ENCODE measurements at regions not wholly inside any gene's neighbourhood (a gene's known extent, or its start where the extent isn't known, plus 50 kb on each side); places are given as distances from the start of the nearest gene placed in this dataset.

- no CpG with 5 or more reads among the region's 9 CpGs for WGBS (ENCODE audit: extremely low coverage, insufficient coverage, insufficient read length)
- no peaks in the 10 kb centered on the region for H3K79me1 ChIP-seq (ENCODE audit: low read length)
Measured at GRCh38 chr10:121292321-121292720, 305.9 kb downstream of the FGFR2 start.

DNA sequence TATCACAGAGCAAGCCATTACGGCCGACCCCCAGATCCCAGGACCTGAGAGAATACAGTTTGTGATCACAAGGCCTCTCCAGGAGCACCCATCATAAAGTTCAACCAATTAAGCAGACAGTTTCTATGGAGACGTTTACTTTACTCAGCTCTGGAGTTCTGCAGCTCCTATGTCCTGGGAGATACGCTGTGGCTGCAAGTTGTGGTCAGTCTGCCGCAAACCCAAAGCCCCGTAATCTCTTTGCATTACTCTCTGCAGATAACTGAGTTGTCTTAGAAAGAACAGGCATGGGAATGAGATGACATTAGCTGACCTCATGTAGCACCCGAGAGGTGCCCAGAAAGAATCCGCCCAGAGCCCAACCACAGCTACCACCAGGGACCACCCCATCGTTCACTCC is 305.1 kb downstream of the FGFR2 start:
- no CpG with 5 or more reads among the region's 9 CpGs for WGBS (ENCODE audit: extremely low coverage, insufficient coverage, insufficient read length)

More at GRCh38 chr10:121292321-121292720, 305.9 kb downstream of the FGFR2 start:
- H3K27ac ChIP-seq (ENCODE audit: low read depth, low read length): no peak overlapping the region
- no peak overlapping the region for H4K91ac ChIP-seq (ENCODE audit: low read depth, low read length)
- peaks cover 4% of the 10 kb centered on the region for H3K9me3 ChIP-seq (ENCODE audit: insufficient read depth, low read depth, low read length)
- H2BK120ac ChIP-seq (ENCODE audit: insufficient read depth, low read length, poor library complexity): no peak overlapping the region
- H4K12ac ChIP-seq (ENCODE audit: low read depth, low read length): no peak overlapping the region
- H3K4me3 ChIP-seq (ENCODE audit: low read depth, low read length): no peak overlapping the region
- no peak overlapping the region for H2AK5ac ChIP-seq (ENCODE audit: low read length)
- no peak overlapping the region for H3K4me2 ChIP-seq (ENCODE audit: low read length)
- H2BK5ac ChIP-seq (ENCODE audit: low read depth, low read length, poor library complexity): no peak overlapping the region
- H2AFZ ChIP-seq (ENCODE audit: insufficient read depth, low read length, poor library complexity): no peak overlapping the region
- no peak overlapping the region for H3K18ac ChIP-seq (ENCODE audit: low read length)
- no peaks in the 10 kb centered on the region for H3K36me3 ChIP-seq (ENCODE audit: control insufficient read depth in 1 of 2, insufficient read depth in 2 of 2, low read length in 2 of 2)
- H4K8ac ChIP-seq (ENCODE audit: low read depth, low read length): no peak overlapping the region
- no peaks in the 10 kb centered on the region for H3K27me3 ChIP-seq (ENCODE audit: insufficient read depth, low read length)
- H3K9ac ChIP-seq (ENCODE audit: low read length): no peak overlapping the region
- H3K79me2 ChIP-seq (ENCODE audit: control insufficient read depth, insufficient read depth, low read length, poor library complexity): no peaks in the 10 kb centered on the region
- no peak overlapping the region for H3K23ac ChIP-seq (ENCODE audit: low read length)
- no peak for DNase-seq
- no peak overlapping the region for H3K4ac ChIP-seq (ENCODE audit: low read depth, low read length)
- peaks cover 3 to 9% of the 10 kb centered on the region in 2 experiments for H3K4me1 ChIP-seq (ENCODE audit: control insufficient read depth in 1 of 2, insufficient read depth in 2 of 2, low read length in 2 of 2)
- H2BK12ac ChIP-seq (ENCODE audit: low read length): no peak overlapping the region
- no peak overlapping the region for H3K14ac ChIP-seq (ENCODE audit: low read length)

GRCh38 chr10:121294630-121295029 is 303.6 kb downstream of the FGFR2 start:
- Histone ChIP-seq H2AK5ac (ENCODE audit: low read length) (no peak overlapping the region), H3K4me3 (ENCODE audit: low read depth, low read length) (no peak overlapping the region), H3K27me3 (ENCODE audit: insufficient read depth, low read length) (no peaks in the 10 kb centered on the region), H3K4ac (ENCODE audit: low read depth, low read length) (no peak overlapping the region), H2BK120ac (ENCODE audit: insufficient read depth, low read length, poor library complexity) (no peak overlapping the region), H3K9me3 (ENCODE audit: insufficient read depth, low read depth, low read length) (peaks cover 4% of the 10 kb centered on the region), H3K4me1 (ENCODE audit: control insufficient read depth in 1 of 2, insufficient read depth in 2 of 2, low read length in 2 of 2) (no peaks in the 10 kb centered on the region), H3K18ac (ENCODE audit: low read length) (no peak overlapping the region), H3K79me1 (ENCODE audit: low read length) (no peaks in the 10 kb centered on the region), H2BK5ac (ENCODE audit: low read depth, low read length, poor library complexity) (no peak overlapping the region), H4K12ac (ENCODE audit: low read depth, low read length) (no peak overlapping the region), H2BK12ac (ENCODE audit: low read length) (no peak overlapping the region), H2AFZ (ENCODE audit: insufficient read depth, low read length, poor library complexity) (no peak overlapping the region), H3K4me2 (ENCODE audit: low read length) (no peak overlapping the region), H4K8ac (ENCODE audit: low read depth, low read length) (no peak overlapping the region), H3K9ac (ENCODE audit: low read length) (no peak overlapping the region), H3K23ac (ENCODE audit: low read length) (no peak overlapping the region), H4K91ac (ENCODE audit: low read depth, low read length) (no peak overlapping the region), H3K14ac (ENCODE audit: low read length) (no peak overlapping the region), H3K27ac (ENCODE audit: low read depth, low read length) (no peak overlapping the region), H3K36me3 (ENCODE audit: control insufficient read depth in 1 of 2, insufficient read depth in 2 of 2, low read length in 2 of 2) (no peaks in the 10 kb centered on the region), H3K79me2 (ENCODE audit: control insufficient read depth, insufficient read depth, low read length, poor library complexity) (no peaks in the 10 kb centered on the region)
- DNase-seq: no peak
- WGBS (ENCODE audit: extremely low coverage, insufficient coverage, insufficient read length): no CpG with 5 or more reads among the region's 3 CpGs

More for the DNA sequence above, 305.1 kb downstream of the FGFR2 start:
- Histone ChIP-seq H3K23ac (ENCODE audit: low read length) (no peak overlapping the region), H2AK5ac (ENCODE audit: low read length) (no peak overlapping the region), H3K9ac (ENCODE audit: low read length) (no peak overlapping the region), H3K4ac (ENCODE audit: low read depth, low read length) (no peak overlapping the region), H2BK5ac (ENCODE audit: low read depth, low read length, poor library complexity) (no peak overlapping the region), H3K4me2 (ENCODE audit: low read length) (no peak overlapping the region), H3K9me3 (ENCODE audit: insufficient read depth, low read depth, low read length) (peaks cover 4% of the 10 kb centered on the region), H3K27ac (ENCODE audit: low read depth, low read length) (no peak overlapping the region), H3K14ac (ENCODE audit: low read length) (no peak overlapping the region), H4K8ac (ENCODE audit: low read depth, low read length) (no peak overlapping the region), H2BK120ac (ENCODE audit: insufficient read depth, low read length, poor library complexity) (no peak overlapping the region), H3K36me3 (ENCODE audit: control insufficient read depth in 1 of 2, insufficient read depth in 2 of 2, low read length in 2 of 2) (no peaks in the 10 kb centered on the region), H2AFZ (ENCODE audit: insufficient read depth, low read length, poor library complexity) (no peak overlapping the region), H2BK12ac (ENCODE audit: low read length) (no peak overlapping the region), H4K12ac (ENCODE audit: low read depth, low read length) (no peak overlapping the region), H3K4me1 (ENCODE audit: control insufficient read depth in 1 of 2, insufficient read depth in 2 of 2, low read length in 2 of 2) (peaks cover 3 to 4% of the 10 kb centered on the region in 2 experiments), H3K79me1 (ENCODE audit: low read length) (no peaks in the 10 kb centered on the region), H3K79me2 (ENCODE audit: control insufficient read depth, insufficient read depth, low read length, poor library complexity) (no peaks in the 10 kb centered on the region), H3K27me3 (ENCODE audit: insufficient read depth, low read length) (no peaks in the 10 kb centered on the region), H3K18ac (ENCODE audit: low read length) (no peak overlapping the region), H4K91ac (ENCODE audit: low read depth, low read length) (no peak overlapping the region), H3K4me3 (ENCODE audit: low read depth, low read length) (no peak overlapping the region)
- DNase-seq: no peak

DNA sequence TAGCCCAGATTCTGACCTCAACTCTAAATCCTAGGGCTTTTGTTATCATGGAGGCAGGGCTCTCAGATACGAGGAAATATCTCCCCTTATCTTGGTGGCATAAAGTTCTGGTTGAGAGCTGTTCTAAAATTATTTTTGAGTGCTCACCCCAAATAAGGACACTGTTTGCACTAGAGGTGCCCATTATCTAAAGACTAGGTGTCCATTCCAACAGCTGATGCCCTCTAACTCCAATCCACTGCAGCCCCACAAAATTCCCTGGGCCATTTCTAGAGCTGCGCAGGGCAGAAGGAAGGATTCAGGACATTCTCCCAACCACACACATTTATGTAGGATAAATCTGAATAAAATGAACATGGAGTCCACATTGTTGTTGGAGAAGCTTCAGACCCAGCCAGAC is 301.9 kb downstream of the FGFR2 start:
- no peak overlapping the region for H2BK120ac ChIP-seq (ENCODE audit: insufficient read depth, low read length, poor library complexity)
- no peak overlapping the region for H3K9ac ChIP-seq (ENCODE audit: low read length)
- H3K9me3 ChIP-seq (ENCODE audit: insufficient read depth, low read depth, low read length): peaks cover 4% of the 10 kb centered on the region
- no peaks in the 10 kb centered on the region for H3K27me3 ChIP-seq (ENCODE audit: insufficient read depth, low read length)
- H3K18ac ChIP-seq (ENCODE audit: low read length): no peak overlapping the region
- H2AFZ ChIP-seq (ENCODE audit: insufficient read depth, low read length, poor library complexity): no peak overlapping the region
- no peak overlapping the region for H3K14ac ChIP-seq (ENCODE audit: low read length)
- H3K79me2 ChIP-seq (ENCODE audit: control insufficient read depth, insufficient read depth, low read length, poor library complexity): no peaks in the 10 kb centered on the region
- WGBS (ENCODE audit: extremely low coverage, insufficient coverage, insufficient read length): no CpG with 5 or more reads among the region's 2 CpGs
- H4K8ac ChIP-seq (ENCODE audit: low read depth, low read length): no peak overlapping the region
- DNase-seq: no peak
- H2BK12ac ChIP-seq (ENCODE audit: low read length): no peak overlapping the region
- H2BK5ac ChIP-seq (ENCODE audit: low read depth, low read length, poor library complexity): no peak overlapping the region
- H3K4ac ChIP-seq (ENCODE audit: low read depth, low read length): no peak overlapping the region
- H2AK5ac ChIP-seq (ENCODE audit: low read length): no peak overlapping the region
- no peak overlapping the region for H4K91ac ChIP-seq (ENCODE audit: low read depth, low read length)
- H3K4me2 ChIP-seq (ENCODE audit: low read length): no peak overlapping the region
- H3K4me3 ChIP-seq (ENCODE audit: low read depth, low read length): no peak overlapping the region
- no peak overlapping the region for H3K23ac ChIP-seq (ENCODE audit: low read length)
- H3K79me1 ChIP-seq (ENCODE audit: low read length): no peaks in the 10 kb centered on the region
- no peaks in the 10 kb centered on the region for H3K36me3 ChIP-seq (ENCODE audit: control insufficient read depth in 1 of 2, insufficient read depth in 2 of 2, low read length in 2 of 2)
- H4K12ac ChIP-seq (ENCODE audit: low read depth, low read length): no peak overlapping the region
- no peak overlapping the region for H3K27ac ChIP-seq (ENCODE audit: low read depth, low read length)
- no peaks in the 10 kb centered on the region for H3K4me1 ChIP-seq (ENCODE audit: control insufficient read depth in 1 of 2, insufficient read depth in 2 of 2, low read length in 2 of 2)

All from trophoblast cell (in vitro differentiated cells and primary cell).